Lower leg skin (tissue), 3 donors: ENCODE measurements at regions not wholly inside any gene's neighbourhood (a gene's known extent, or its start where the extent isn't known, plus 50 kb on each side); places are given as distances from the start of the nearest gene placed in this dataset.

Source experiments
- CTCF ChIP-seq, 3 donors: fragments of 450-650 bp; IDR thresholded peaks; one replicate each; pipeline ENCODE4 v1.5.1; 2016; ENCODE audit warnings: antibody characterized with exemption in 3 of 3, mild to moderate bottlenecking in 3 of 3, moderate library complexity in 2 of 3
- POLR2A ChIP-seq, 2 donors: fragments of 450-650 bp; IDR thresholded peaks; one replicate each; pipeline ENCODE4 v1.6.1; 2016 to 2017; ENCODE audit warnings: antibody characterized with exemption in 2 of 2, mild to moderate bottlenecking in 1 of 2, moderate library complexity in 1 of 2

DNA sequence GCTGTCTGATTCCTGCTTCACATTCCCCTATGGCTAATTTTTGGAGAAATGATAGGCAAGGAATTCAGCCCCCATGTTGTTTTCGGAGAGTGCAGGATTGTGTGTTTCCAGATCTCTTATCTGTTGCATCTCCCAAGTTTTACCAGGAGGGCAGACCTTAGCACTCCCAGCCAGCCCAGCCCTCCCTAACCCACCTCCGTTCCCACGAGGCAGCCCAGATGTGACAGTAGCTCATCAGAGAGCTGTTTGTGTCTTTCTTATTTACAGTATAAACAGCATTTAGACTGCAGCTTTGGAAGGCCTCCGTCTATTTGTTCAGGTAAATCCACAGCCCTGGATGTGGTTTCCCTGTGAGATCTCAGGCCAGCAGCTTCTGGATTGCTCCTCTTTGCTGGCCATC is 91.6 kb downstream of the THNSL2 start:
- TF ChIP-seq CTCF (IDR thresholded peaks at IDR 0.05) (no peak), POLR2A (IDR thresholded peaks at IDR 0.05) (no peak)
